GM18870 (cell line): ENCODE measurements at regions not wholly inside any gene's neighbourhood (a gene's known extent, or its start where the extent isn't known, plus 50 kb on each side); places are given as distances from the start of the nearest gene placed in this dataset.
"Not testable (repeated sequence)": the region's sequence is repeated elsewhere in the genome, so short reads cannot be mapped to it uniquely, and the experiment has no call there.

ENCODE experiments used
- ATAC-seq: cut with Tn5 transposase; IDR thresholded peaks from one replicate; pipeline ENCODE4 v1.9.1; 2021; ENCODE audit warnings: moderate library complexity; ENCODE audit not compliant: unreplicated experiment

DNA sequence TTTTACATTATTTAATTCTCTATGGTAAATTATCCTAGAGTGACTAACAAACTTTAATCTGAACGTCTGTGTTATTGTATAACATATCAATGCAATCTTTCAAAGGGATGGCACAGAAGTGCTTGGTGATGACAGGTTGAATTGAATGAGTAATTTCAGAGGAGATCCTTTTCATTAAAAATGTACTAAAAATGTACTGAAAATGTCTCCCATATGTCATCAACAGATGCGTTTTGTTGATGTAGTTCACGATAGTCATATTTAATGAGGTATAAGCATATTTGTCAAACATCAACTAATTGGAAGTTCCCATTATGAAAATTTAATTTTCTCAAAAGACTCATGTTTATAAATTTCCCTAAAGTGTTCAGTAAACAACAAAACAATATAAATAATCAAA lies 1434.7 kb upstream of the PCDH20 start:
- ATAC-seq, result no peak

DNA sequence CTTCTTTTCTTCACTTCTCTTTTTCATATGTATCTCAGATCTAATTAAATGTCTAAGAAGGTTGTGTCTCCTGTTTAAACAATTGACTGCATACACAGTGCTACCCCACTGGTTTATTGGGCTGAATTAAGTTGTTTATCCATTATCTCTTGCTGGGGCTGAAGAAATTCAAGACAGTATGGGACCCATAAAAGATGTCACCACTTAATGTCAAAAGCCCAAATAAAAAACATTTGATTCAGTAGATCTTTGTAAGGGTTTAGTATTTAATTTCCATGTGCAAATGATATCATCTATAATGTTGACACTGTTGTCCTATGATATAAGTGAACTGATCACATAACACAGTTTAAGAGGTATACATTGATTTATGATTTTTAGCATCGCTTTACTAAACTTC lies 1431.9 kb upstream of the PCDH20 start:
- no peak for ATAC-seq

DNA sequence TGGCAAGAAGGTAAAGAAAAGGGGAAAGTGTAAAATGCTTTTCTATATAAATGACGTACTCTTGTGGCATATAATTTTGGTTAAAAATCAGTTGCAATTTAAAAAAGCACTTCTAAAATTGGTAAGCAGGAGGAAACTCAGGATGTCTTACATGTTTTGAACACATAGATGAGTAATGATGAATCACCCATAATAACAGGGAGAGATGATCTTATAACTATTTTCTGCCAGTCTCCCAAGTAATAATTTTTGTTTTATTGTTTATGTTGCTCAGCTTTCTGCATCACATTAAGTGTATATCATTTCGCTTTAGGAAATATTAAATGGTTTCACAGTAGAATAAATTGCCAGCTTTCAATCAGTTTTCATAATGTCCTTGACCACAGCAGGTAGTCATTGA lies 1430.7 kb upstream of the PCDH20 start:
- no peak for ATAC-seq

- no peak for ATAC-seq
These were observed 1423.7 kb upstream of the PCDH20 start for GRCh38 chr13:62839338-62839737.

- no peak for ATAC-seq
These were observed 1423.3 kb upstream of the PCDH20 start for GRCh38 chr13:62838929-62839328.

DNA sequence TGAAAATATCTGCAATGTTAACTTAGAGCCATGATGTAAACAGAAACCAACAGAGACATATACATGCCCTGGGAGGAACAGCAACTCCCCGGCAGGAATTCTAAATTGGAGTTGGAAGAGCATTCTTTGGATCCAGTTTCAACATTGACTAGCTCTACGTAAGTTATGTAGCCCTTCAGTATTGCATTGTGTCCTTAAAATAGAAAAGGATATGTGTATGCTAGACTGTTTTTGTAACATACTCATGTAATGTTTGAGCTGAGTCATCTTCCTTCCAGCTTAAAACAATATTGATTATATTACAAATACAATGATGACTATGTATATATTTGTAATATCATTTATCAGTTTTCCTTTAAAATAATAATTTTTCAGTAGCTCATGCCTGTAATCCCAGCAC lies 1422.2 kb upstream of the PCDH20 start:
- ATAC-seq, result no peak

GRCh38 chr13:62829486-62829885 lies 1413.8 kb upstream of the PCDH20 start:
- ATAC-seq, result no peak

DNA sequence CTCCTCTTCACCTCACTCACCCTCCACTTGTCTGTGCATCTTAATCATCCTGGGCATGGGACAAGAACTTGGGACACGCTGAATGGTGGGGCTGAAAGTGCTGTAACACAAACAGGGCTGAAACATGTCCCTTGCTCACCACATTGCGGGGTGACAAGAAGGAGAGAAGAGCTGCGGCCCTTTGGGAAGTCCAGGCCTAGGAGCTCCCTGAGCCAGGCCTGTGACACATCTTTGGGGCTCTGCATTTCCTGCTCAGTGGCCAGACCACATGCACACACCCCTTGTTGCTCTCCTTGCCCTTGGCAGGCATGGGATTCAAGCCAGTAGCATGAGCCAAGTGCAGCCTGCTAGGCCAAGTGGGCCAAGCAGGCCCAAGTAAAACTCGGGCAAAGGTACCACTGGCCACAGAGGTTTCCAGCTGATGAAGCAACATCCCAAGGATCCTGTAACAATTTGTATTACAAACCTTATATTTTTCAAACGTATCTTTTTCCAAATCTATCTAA lies 1384.3 kb upstream of the PCDH20 start:
- ATAC-seq, result no peak

DNA sequence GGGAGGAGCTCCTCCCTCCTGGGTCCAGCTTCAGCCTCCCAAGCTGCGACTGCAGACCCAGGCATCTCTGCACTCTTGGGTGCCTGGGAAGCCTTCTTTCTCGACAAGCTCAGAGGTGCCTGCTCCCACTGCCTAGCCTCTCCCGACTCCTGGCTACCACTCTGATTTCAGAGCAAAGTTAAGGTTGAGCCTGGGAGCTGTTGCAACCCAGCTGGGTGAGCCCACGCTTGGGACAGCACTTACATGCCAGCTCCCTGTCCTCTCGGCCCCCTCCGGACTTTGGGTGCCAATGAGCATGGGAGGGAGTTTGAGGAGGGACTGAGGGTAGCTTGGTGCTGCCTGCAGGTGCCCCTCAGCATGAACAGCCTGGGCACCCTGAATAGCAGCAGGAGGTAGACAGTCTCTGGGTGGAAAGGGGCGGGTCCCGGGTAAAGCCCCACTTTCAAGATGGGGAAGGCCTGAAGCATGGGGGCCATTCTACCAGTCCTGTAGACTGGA lies 1383.4 kb upstream of the PCDH20 start:
- no peak for ATAC-seq

GRCh38 chr13:62793850-62794249 lies 1378.2 kb upstream of the PCDH20 start:
- no peak for ATAC-seq

- no peak for ATAC-seq
These were observed 1366.2 kb upstream of the PCDH20 start for GRCh38 chr13:62781866-62782265.

GRCh38 chr13:62779161-62779560 lies 1363.5 kb upstream of the PCDH20 start:
- ATAC-seq, result no peak

DNA sequence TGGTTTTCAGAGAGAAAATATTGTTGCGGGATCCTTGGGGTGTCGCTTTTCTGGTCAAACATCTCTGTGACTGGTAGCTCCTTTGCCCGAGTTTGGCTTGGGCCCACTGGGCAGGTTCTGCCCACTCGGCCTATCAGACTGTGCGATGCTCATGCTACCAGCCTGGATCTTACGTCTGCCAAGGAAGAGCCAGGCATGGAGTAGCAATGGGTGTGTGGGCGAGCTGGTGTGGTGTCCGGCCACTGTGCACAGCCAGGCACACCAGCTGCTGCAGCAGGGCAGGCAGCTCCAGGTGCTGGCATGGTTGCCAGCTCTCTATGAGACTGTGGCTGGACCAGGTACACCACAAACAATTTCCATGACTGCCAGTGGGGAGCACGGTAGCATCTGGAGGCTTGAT lies 1351.8 kb upstream of the PCDH20 start:
- no peak for ATAC-seq

DNA sequence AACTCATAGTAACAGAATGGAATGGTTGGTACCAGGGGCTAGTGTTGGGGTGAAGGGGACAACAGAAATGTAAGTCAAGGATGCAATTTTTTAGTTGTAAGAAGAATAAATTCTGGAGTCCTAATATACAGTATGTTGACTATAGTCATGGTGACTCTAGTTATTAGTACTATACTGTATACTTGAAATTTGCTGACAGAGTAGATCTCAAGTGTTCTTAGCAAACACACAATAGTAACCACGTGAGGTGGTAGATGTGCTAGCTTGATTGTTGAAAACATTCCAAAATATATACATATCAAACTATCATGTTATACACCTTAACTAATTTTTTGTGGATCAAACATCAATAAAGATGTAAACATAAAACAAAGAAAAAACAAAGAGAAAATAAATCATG lies 1345.1 kb upstream of the PCDH20 start:
- ATAC-seq, result no peak

DNA sequence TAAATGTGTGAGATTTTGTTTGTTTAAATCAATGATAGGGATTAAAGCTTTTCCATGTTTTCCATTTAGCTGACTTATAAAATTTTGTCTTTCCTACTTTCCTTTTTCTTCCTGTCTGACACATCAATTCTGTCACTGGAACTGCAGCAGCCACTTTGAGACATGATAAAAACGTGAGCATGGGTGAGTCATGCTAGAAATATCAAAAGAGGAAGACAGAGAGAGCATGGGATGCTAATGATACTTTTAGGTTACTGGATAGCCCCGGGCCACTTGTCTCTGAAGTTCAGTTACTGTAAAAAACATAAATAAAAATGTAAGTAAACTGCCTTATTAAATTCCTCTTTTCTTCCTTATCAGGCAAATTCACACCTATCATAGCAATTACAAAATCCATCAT lies 1332.0 kb upstream of the PCDH20 start:
- ATAC-seq, result no peak

GRCh38 chr13:62747152-62747551 lies 1331.5 kb upstream of the PCDH20 start:
- no peak for ATAC-seq

GRCh38 chr13:62729746-62730145 lies 1314.1 kb upstream of the PCDH20 start:
- not testable (repeated sequence) for ATAC-seq

DNA sequence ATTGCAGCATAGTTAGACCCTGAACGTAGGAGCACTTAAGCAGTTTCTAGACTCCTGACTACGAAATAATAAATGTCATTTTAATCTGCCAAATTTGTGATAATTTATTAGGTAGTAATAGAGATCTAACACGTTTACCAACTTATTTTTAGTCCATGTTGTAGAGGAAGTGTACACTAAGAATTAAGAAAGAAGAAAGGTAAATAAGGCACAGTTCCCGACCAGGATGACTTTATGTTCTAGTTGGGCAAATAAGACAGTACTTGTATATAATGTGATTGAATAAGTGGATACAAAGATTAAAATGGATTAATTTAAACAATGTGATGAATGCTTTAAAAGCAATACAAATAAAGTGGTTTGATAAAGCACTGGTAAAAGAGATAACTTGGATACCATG lies 1306.2 kb upstream of the PCDH20 start:
- ATAC-seq, result no peak

GRCh38 chr13:62711948-62712347 lies 1296.3 kb upstream of the PCDH20 start:
- ATAC-seq, result not testable (repeated sequence)

DNA sequence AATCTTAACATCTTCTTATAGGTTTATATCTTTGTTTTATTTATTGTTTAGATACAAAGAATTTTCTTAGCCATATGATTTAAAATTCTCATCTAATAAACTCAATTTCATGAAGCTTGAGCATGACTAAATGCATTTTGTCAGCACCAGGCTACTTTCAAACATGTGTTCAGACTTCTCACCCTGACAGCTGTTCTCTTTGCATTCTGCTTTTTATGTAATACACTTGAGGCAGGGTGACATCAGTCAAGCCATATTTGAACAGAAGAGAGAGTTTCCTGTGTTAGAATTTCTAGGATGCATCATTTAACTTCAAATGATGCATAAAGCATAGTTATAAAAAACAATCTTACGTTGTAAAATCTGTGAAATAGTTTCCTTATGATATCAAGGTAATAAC lies 1295.1 kb upstream of the PCDH20 start:
- ATAC-seq, result no peak

GRCh38 chr13:62706048-62706447 lies 1290.4 kb upstream of the PCDH20 start:
- no peak for ATAC-seq

DNA sequence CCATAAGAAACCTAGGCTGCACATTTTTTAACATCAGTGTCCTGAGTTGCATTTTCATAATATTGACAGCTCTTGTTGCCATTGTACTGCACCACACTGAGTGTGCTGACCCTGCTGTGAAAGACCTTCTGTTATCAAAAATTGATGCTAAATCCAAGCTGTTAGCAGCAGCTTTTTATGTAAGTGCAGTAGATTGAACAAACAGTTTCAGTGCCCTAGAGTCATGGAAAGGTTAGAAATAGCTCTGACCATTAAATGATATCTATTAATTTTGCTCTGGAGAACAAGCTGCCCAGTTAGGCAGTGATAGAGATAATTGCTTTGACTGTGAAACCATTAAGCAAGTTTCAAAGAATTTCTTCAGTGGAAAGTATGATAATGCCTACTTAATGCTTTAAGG lies 1289.2 kb upstream of the PCDH20 start:
- no peak for ATAC-seq

- no peak for ATAC-seq
These were observed 1286.9 kb upstream of the PCDH20 start for GRCh38 chr13:62702502-62702901.

GRCh38 chr13:62697701-62698100 lies 1282.1 kb upstream of the PCDH20 start:
- ATAC-seq, result no peak
